AML-193 (cell line): ENCODE measurements at regions not wholly inside any gene's neighbourhood (a gene's known extent, or its start where the extent isn't known, plus 50 kb on each side); places are given as distances from the start of the nearest gene placed in this dataset.
A peak's percentile ranks its signal among the peaks of the same experiment; 100 is the strongest.

Experiments
- DNase-seq, 2 experiments: peaks; one replicate each; lab custom pipeline; 2025; lab: John Stamatoyannopoulos, UW

- DNase-seq = no peak
These were observed 573.2 kb upstream of the RGS18 start for GRCh38 chr1:191585095-191585494.

DNA sequence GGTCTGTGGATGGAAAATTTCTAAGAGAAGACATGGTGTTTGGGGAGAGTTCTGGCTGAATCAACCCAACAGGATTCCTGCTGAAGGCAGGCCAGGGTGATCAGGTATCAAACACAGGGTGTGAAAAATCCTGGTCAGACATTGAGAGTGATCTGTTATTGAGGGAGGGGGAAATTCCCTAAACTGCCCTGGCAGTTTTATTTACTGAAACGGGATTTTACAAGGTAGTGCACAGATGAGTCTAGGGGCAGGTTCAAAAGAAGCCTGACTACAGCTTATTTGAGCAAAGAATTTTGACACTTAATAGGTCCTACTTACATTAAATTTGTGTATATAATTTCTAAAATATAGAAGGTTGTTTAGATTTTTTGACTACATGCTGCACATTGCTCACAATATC is 569.4 kb upstream of the RGS18 start:
- no peak for DNase-seq

DNA sequence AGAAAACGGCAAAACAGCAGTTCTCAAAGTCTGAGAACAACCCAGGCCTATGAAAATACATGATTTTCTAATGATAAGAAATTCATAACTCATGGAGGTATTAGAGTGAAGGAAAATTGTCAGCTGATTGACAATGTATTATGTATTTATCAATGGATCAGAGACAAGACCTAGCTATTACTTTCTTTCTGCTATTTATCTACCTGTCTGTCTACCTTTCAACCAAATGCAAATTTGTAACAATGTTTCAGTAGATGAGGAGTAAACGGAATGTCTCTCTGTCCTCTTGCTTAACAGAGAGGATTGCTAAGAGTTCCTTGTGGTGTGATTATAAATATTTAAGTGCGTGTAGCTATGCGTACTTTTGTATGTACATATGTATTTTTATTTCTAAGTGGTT is 568.7 kb upstream of the RGS18 start:
- DNase-seq = no peak

- DNase-seq = no peak
These were observed 567.7 kb upstream of the RGS18 start for GRCh38 chr1:191590578-191590977.

GRCh38 chr1:191592039-191592438 is 566.2 kb upstream of the RGS18 start:
- no peak for DNase-seq

DNA sequence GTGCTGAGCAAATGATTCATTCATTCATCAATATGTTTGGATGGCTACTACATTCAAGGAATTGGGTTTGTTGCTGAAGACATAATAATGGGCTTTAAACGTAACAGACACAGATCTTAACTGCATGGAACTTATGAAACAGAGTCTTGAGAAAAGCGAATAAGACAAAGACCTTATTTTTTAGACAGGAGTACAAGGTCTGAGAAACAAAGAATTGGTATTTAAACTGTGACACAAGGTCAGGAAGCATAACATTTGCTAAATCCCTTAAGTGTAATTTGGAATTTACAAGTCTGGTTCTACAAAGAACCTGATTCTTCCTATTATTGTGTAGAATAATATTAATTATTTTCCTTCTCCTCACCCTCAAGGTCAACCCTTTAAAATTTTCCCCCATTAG is 565.4 kb upstream of the RGS18 start:
- no peak for DNase-seq

GRCh38 chr1:191595170-191595569 is 563.1 kb upstream of the RGS18 start:
- DNase-seq = no peak

- DNase-seq = no peak
These were observed 549.9 kb upstream of the RGS18 start for GRCh38 chr1:191608367-191608766.

DNA sequence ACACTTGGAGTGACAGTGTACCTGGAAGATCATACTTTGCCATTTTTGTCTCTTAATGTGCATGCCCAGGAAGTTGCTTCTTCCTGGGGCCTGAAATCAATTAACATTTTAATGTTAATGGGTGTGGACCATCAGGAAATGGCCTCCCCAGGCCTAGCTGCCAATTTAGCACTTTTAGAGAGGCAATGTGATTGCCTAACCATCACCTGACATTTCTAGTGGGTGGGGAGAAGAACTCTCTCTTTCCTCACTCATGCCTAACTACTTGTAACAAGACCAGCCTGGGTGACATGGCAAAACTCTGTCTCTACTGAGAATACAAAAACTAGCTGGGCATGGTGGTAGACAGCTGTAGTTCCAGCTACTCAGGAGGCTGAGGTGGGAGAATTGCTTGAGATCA is 549.0 kb upstream of the RGS18 start:
- no peak for DNase-seq

DNA sequence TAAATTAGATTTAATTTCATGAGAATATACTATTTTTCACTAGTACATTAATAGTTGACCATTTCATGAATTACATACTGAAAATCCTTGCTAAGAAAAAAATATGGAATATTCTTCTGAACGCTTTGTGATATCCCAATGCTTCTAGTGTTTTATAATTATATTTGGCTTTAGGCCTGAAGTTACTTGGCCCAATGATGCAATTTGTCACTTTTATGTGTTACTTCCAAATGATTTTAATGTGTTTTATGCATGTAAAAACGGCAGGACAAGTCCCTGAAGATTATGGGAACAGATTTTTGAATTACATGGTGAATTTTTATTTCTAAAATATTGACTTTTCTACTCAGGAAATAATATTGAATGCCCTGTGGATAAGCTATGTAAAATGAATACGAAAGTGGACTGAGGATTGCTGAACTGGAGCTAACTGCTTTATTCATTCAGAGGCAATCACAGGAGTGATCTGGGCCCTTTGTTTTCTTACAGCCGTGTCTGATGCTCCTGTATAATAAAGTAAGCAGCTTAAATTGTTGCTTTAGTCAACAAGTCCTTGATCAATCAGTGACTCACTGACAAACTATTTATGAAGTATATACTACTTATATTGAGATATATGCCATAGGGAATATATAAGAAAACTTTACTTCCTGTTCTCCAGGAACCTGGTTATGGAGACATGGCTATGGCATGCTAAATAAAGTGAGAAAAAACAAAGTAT is 543.0 kb upstream of the RGS18 start:
- no peak for DNase-seq

DNA sequence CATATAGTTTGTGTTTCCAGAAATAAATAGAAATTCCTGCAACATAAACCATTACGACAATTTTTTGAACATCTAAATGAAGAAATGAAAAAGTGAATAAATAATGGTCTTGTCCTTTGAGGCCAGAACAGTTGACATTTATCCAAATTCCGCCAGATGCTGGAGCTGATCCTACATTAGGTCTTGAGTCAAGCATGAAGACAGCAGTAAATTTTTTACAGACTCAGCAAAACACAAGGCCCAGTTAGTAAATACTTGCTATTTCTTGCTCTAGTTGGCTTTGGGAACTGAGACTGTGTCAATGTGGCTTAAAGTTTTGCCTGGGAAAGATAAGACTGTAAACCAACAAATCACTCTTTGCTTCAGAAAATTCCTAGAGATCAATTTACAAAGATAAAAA is 540.1 kb upstream of the RGS18 start:
- no peak for DNase-seq

DNA sequence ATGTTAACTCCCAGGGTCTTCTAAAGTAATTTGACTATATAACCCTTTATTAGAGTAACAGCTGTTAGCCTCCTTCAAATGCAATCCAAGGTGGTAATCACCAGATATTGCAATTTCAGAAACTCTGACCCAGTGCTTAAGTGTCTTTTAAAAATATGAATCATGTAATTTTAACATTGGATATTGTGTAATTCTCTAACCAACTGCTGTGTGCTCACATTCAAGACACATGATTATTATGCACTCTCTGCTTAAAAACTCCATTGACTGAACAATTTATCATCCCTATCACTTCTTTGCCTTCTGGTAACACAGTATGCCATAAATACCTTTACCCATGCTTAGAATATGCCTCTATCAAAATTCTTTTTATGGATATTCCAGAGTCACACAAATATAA is 537.4 kb upstream of the RGS18 start:
- DNase-seq = peak in 1 of 2 experiments; percentile 0

- no peak for DNase-seq
These were observed 534.2 kb upstream of the RGS18 start for GRCh38 chr1:191624044-191624443.

DNA sequence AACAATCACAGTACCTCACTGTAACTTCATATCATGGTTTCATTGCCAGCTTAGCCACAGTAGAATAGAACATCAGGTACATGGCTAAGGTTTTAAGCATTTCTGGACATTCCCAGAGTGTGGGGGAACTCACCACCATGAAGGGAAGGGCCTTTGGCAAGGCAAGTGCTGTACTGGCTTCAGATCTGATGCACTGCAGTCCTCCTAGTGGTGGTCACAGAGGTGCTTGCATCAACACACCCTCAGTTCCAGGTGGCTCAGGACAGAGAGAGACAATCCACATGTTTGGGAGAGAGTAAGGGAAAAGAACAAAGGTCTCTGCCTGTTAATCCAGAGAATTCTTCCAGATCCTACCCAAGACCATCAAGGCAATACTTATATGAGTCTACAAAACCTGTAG is 528.4 kb upstream of the RGS18 start:
- DNase-seq = no peak

DNA sequence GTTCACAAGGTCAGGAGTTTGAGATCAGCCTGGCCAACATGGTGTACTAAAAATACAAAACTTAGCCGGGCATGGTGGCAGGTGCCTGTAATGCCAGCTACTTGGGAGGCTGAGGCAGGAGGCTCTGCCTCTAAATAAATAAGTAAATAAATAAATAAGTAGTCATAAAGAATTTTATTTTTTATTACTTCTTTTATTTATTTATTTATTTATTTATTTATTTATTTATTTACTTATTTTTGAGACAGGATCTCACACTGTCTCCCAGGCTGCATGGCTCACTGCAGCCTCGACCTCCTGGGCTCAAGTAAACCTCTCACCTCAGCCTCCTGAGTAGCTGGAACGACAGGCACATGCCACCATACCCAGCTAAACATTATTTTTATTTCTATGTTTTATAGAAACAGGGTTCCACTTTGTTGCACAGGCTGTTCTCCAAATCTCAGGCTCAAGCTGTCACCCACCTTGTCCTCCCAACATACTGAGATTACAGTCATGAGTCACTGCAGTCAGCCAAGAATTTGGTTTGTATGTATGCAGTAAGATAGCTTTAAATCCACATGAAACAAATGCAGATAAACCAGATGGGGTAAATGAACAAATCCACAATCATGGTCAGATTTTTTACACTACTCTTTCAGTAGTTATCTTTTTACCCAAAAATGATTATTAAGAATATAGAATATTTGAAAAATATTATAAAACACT is 523.3 kb upstream of the RGS18 start:
- DNase-seq = no peak

DNA sequence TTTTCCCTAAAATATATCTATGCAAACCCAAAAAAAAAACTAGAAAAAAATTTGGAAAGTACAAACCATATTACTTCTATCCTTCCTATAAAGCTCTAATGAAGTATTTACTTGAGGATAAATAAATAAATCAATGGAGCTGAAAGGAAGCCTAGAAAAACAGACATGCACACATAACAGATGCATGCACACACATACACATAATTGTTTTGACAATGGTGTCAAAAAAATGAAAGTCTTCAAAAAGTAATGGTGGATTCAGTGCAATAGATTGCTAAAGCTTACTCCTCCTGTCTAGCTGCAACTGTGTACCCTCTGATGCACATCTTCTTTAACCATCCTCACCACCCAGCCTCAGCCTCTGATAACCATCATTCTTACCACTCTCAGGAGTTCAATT is 521.9 kb upstream of the RGS18 start:
- DNase-seq = no peak

- no peak for DNase-seq
These were observed 516.6 kb upstream of the RGS18 start for GRCh38 chr1:191641420-191642260.

DNA sequence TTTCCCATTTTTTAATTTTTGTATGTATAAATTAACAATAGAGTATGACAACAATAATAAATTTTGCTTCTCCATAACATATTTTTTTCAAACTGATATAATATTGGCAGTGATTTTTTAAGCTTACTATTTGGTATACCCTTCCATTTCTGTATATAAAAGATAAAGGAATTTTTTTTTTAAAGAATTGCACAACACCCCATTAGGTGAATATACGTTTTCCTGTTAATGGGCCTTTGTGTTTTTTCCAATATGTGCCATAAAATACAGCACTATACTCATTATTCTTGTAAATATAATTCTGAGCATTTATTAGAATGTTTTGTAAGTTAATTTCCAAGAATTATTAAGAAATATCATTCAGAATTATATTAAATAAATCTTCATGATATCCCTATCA is 515.2 kb upstream of the RGS18 start:
- no peak for DNase-seq

GRCh38 chr1:191648939-191649338 is 509.3 kb upstream of the RGS18 start:
- no peak for DNase-seq

DNA sequence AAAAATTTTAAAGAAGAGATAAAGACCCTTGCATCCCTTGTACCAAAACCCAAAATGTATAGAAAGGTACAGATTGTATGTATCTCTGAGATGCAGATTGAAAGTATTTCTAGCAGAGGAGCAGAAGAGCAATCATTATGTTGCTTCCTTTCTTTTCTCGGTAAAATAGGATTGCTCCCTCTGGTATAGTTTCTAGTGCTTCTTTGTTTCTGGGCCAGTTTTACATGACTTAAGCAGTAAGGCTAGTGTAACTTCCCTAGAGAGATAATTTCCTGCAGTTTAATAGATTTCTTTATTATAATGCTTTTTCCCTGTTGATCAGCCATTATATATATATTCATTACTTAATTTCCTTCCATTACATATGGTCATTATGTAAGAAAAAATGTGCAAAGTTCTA is 496.2 kb upstream of the RGS18 start:
- no peak for DNase-seq

GRCh38 chr1:191662746-191663145 is 495.5 kb upstream of the RGS18 start:
- DNase-seq = no peak

GRCh38 chr1:191668525-191668924 is 489.7 kb upstream of the RGS18 start:
- no peak for DNase-seq

DNA sequence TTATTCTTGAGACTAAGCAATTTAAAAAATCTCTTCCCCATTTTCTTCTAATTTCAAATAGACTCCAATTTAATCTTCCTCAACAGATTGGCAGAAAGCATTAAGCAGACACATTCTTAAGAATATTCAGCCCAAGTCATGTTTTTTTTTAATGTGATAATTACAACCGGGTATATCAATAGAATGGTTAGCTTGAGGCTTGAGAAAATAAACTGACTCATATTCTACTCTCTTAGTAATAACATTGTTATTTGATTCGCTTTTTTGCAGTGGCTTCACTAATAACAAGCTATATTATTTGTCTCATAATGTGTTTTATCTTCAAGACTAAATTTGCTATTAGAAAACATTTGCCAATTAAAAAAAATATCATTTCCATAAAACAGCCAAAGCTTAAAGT is 488.6 kb upstream of the RGS18 start:
- DNase-seq = no peak
